GM12875 (cell line): ENCODE measurements at regions not wholly inside any gene's neighbourhood (a gene's known extent, or its start where the extent isn't known, plus 50 kb on each side); places are given as distances from the start of the nearest gene placed in this dataset.

Experiments used
- H3K4me3 ChIP-seq: one replicate; pipeline ENCODE4 v1.5.1; 2011; ENCODE audit warnings: low read depth, low read length, control low read depth
- CTCF ChIP-seq: IDR thresholded peaks from 2 replicates; pipeline ENCODE4 v1.5.1; 2011; ENCODE audit warnings: low read depth, mild to moderate bottlenecking, control low read depth, inconsistent platforms, low read length, moderate library complexity, borderline replicate concordance; ENCODE audit not compliant: insufficient read depth

GRCh38 chr7:46007990-46008643 is 87.0 kb upstream of the IGFBP3 start:
- no peak overlapping the region for H3K4me3 ChIP-seq
- no peak for TF ChIP-seq CTCF

- no peak overlapping the region for H3K4me3 ChIP-seq
- TF ChIP-seq CTCF, result no peak
Observed at GRCh38 chr7:46007194-46007593, 86.1 kb upstream of the IGFBP3 start.

GRCh38 chr7:46006723-46007122 is 85.7 kb upstream of the IGFBP3 start:
- no peak overlapping the region for H3K4me3 ChIP-seq
- no peak for TF ChIP-seq CTCF

- TF ChIP-seq CTCF, result no peak
- H3K4me3 ChIP-seq, result no peak overlapping the region
Observed at GRCh38 chr7:46006212-46006611, 85.1 kb upstream of the IGFBP3 start.

- H3K4me3 ChIP-seq, result no peak overlapping the region
- no peak for TF ChIP-seq CTCF
Observed at GRCh38 chr7:46004965-46005364, 83.9 kb upstream of the IGFBP3 start.

- H3K4me3 ChIP-seq, result no peak overlapping the region
- TF ChIP-seq CTCF, result no peak
Observed at GRCh38 chr7:46003896-46004875, 83.1 kb upstream of the IGFBP3 start.

- no peak overlapping the region for H3K4me3 ChIP-seq
- TF ChIP-seq CTCF, result no peak
Observed at GRCh38 chr7:46003161-46003560, 82.1 kb upstream of the IGFBP3 start.
